ENCODE measurements at regions not wholly inside any gene's neighbourhood (a gene's known extent, or its start where the extent isn't known, plus 50 kb on each side); places are given as distances from the start of the nearest gene placed in this dataset.

DNA sequence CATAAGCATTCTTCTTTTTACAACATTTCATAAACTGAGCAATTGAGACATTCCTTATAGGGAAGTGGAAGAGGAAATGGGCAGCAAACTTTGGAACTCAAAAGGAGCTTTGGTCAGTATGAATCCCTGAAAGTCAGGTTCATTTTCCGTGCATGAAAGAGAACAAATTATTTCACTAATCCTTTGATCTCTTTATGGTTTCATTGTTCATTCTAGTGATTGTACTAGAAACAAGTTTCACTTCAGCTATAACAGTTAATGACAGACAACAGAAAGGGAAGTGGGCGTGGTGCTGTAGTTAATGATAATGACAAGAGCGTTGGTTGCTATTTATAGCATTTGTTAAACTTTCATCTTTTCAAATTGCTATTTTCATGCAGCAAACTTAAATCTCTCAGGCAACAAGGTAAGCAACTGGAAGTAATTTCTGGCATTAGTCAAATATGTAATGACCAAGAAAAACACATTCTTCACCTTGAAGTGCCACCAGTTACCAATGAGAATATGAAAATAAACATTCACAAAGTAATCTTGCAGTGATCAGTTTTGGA is 98.4 kb downstream of the AREG start:
- Histone ChIP-seq H3K27me3 (no peaks in the 10 kb centered on the region), H3K9me3 (no peaks in the 10 kb centered on the region), H3K4me1 (no peaks in the 10 kb centered on the region), H3K36me3 (no peaks in the 10 kb centered on the region), H3K4me3 (ENCODE audit: low read depth, low read length) (no peak overlapping the region)
- DNase-seq: no peak
- TF ChIP-seq, protein P1, sequence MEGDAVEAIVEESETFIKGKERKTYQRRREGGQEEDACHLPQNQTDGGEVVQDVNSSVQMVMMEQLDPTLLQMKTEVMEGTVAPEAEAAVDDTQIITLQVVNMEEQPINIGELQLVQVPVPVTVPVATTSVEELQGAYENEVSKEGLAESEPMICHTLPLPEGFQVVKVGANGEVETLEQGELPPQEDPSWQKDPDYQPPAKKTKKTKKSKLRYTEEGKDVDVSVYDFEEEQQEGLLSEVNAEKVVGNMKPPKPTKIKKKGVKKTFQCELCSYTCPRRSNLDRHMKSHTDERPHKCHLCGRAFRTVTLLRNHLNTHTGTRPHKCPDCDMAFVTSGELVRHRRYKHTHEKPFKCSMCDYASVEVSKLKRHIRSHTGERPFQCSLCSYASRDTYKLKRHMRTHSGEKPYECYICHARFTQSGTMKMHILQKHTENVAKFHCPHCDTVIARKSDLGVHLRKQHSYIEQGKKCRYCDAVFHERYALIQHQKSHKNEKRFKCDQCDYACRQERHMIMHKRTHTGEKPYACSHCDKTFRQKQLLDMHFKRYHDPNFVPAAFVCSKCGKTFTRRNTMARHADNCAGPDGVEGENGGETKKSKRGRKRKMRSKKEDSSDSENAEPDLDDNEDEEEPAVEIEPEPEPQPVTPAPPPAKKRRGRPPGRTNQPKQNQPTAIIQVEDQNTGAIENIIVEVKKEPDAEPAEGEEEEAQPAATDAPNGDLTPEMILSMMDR (IDR thresholded peaks at IDR 0.05; ENCODE audit: low read depth, low read length): no peak

- Histone ChIP-seq H3K9me3 (no peaks in the 10 kb centered on the region), H3K36me3 (no peaks in the 10 kb centered on the region), H3K27me3 (no peaks in the 10 kb centered on the region), H3K4me3 (ENCODE audit: low read depth, low read length) (no peak overlapping the region), H3K4me1 (no peaks in the 10 kb centered on the region)
- DNase-seq: no peak
- TF ChIP-seq, protein P1 (IDR thresholded peaks at IDR 0.05; ENCODE audit: low read depth, low read length): no peak
Measured at GRCh38 chr4:74543983-74544382, 99.0 kb downstream of the AREG start.

DNA sequence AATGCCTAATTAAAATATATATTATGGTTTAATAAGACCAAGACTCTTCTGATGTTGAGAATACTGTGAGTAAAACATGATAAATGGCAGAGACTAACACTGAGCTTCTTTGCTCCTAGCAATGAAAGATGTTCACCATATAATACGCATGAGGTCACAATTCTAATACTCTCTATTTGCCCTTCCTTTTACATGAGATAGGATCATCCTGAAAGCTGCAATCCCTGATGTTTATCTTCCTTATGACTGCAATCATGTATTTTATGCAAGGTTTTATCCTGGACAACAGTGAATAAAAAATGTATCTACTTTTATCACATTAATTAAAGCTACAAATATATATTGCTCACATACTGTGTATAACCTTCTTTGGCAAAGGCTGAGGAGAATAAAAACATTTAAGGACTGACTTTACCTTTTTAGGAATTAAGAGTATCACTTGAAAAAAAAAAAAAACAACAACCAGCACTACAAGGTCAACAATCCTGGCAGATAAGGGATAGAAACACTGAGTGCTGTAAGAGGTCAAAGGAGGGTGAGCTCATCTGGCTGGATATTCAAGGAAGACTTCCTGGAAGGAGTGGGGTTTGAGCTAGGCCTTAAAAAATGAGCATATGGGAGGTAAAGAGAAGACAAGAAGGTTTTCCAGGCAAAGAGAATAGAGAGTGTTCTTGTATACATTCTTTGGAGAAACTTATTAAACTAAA is 99.9 kb downstream of the AREG start:
- TF ChIP-seq, protein P1 (IDR thresholded peaks at IDR 0.05; ENCODE audit: low read depth, low read length): no peak
- DNase-seq: no peak
- Histone ChIP-seq H3K9me3 (no peaks in the 10 kb centered on the region), H3K36me3 (no peaks in the 10 kb centered on the region), H3K4me1 (no peaks in the 10 kb centered on the region), H3K27me3 (no peaks in the 10 kb centered on the region), H3K4me3 (ENCODE audit: low read depth, low read length) (no peak overlapping the region)

GRCh38 chr4:74545448-74545847 is 100.5 kb downstream of the AREG start:
- Histone ChIP-seq H3K4me3 (ENCODE audit: low read depth, low read length) (no peak overlapping the region), H3K4me1 (no peaks in the 10 kb centered on the region), H3K9me3 (no peaks in the 10 kb centered on the region), H3K27me3 (no peaks in the 10 kb centered on the region), H3K36me3 (no peaks in the 10 kb centered on the region)
- TF ChIP-seq, protein P1 (IDR thresholded peaks at IDR 0.05; ENCODE audit: low read depth, low read length): no peak
- DNase-seq: no peak

GRCh38 chr4:74546057-74546456 is 101.1 kb downstream of the AREG start:
- no peak for DNase-seq
- Histone ChIP-seq H3K4me3 (ENCODE audit: low read depth, low read length) (no peak overlapping the region), H3K4me1 (no peaks in the 10 kb centered on the region), H3K9me3 (no peaks in the 10 kb centered on the region), H3K36me3 (no peaks in the 10 kb centered on the region), H3K27me3 (no peaks in the 10 kb centered on the region)
- TF ChIP-seq, protein P1 (IDR thresholded peaks at IDR 0.05; ENCODE audit: low read depth, low read length): no peak

DNA sequence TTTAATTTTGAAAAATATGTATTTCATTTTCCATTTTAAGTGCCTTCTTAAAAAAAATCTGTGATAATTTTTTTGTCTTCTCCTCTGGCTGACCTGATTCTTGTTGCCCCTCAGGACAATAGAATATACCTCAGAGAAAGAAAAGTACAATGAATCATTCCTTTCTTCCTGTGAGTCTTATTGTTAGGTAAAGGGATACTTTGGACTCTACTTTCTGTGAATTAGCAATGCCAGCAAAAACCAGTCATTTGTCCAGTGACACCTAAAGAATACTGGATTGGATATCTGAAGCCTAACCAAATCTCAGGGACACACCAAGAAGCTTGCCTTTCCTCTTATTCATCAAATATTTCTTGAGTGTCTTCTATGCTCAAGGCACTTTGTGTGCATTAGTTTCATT is 102.1 kb downstream of the AREG start:
- DNase-seq: no peak
- Histone ChIP-seq H3K4me3 (ENCODE audit: low read depth, low read length) (no peak overlapping the region), H3K9me3 (no peaks in the 10 kb centered on the region), H3K4me1 (no peaks in the 10 kb centered on the region), H3K27me3 (no peaks in the 10 kb centered on the region), H3K36me3 (no peaks in the 10 kb centered on the region)
- TF ChIP-seq, protein P1 (IDR thresholded peaks at IDR 0.05; ENCODE audit: low read depth, low read length): no peak
